Mammary epithelial cell (primary cell): ENCODE measurements at regions not wholly inside any gene's neighbourhood (a gene's known extent, or its start where the extent isn't known, plus 50 kb on each side); places are given as distances from the start of the nearest gene placed in this dataset.

Experiments used
- CTCF ChIP-seq, 2 donors: IDR thresholded peaks in 1 of 2; conservative IDR thresholded peaks in 1 of 2; 2 replicates each; pipeline ENCODE4 v1.5.1; 2011 to 2012; ENCODE audit warnings: inconsistent platforms in 2 of 2, low read length in 2 of 2, mild to moderate bottlenecking in 2 of 2, control low read depth in 1 of 2, low read depth in 1 of 2; ENCODE audit not compliant: insufficient read depth in 1 of 2; ENCODE audit errors: extremely low read depth in 1 of 2
- EZH2 ChIP-seq: IDR thresholded peaks from 2 replicates; pipeline ENCODE4 v1.6.1; 2012; ENCODE audit warnings: low read length, inconsistent platforms, borderline replicate concordance

GRCh38 chr6:76834399-76834798 lies 628.9 kb downstream of the HTR1B start:
- TF ChIP-seq CTCF (conservative IDR thresholded peaks at IDR 0.05 in 1 of 2, IDR thresholded peaks at IDR 0.05 in 1 of 2; ENCODE audit: extremely low read depth in 1 of 2, insufficient read depth in 1 of 2, low read depth in 1 of 2, low read length in 2 of 2) (no peak), EZH2 (no peak)
